Neural crest cell (in vitro differentiated cells): ENCODE measurements at regions not wholly inside any gene's neighbourhood (a gene's known extent, or its start where the extent isn't known, plus 50 kb on each side); places are given as distances from the start of the nearest gene placed in this dataset.

Experiments used
- DNase-seq: peaks from one replicate; pipeline ENCODE4 v3.0.0; 2021; ENCODE audit warnings: low read depth, mixed read lengths, low spot score
- H3K27ac Mint-ChIP-seq: one replicate; pipeline ENCODE4 v1.8.0; 2021; ENCODE audit warnings: mild to moderate bottlenecking, mixed read lengths; ENCODE audit not compliant: unreplicated experiment
- H3K27me3 Mint-ChIP-seq: 2 replicates; pipeline ENCODE4 v1.8.0; 2021; ENCODE audit warnings: low read depth, mild to moderate bottlenecking, mixed read lengths
- H3K36me3 Mint-ChIP-seq: 2 replicates; pipeline ENCODE4 v1.8.0; 2021; ENCODE audit warnings: low read depth, mild to moderate bottlenecking, mixed read lengths
- H3K4me1 Mint-ChIP-seq: 2 replicates; pipeline ENCODE4 v1.8.0; 2021; ENCODE audit warnings: mixed read lengths
- H3K4me3 Mint-ChIP-seq: one replicate; pipeline ENCODE4 v1.8.0; 2021; ENCODE audit warnings: mild to moderate bottlenecking, mixed read lengths
- H3K9me3 Mint-ChIP-seq: 2 replicates; pipeline ENCODE4 v1.8.0; 2021; ENCODE audit warnings: mixed read lengths
- TF ChIP-seq, protein P1 (sequence below): fragments of 200-600 bp; sonication (generic); conservative IDR thresholded peaks from 2 replicates; pipeline ENCODE4 v1.5.0; 2021; ENCODE audit warnings: antibody characterized with exemption, mild to moderate bottlenecking

DNA sequence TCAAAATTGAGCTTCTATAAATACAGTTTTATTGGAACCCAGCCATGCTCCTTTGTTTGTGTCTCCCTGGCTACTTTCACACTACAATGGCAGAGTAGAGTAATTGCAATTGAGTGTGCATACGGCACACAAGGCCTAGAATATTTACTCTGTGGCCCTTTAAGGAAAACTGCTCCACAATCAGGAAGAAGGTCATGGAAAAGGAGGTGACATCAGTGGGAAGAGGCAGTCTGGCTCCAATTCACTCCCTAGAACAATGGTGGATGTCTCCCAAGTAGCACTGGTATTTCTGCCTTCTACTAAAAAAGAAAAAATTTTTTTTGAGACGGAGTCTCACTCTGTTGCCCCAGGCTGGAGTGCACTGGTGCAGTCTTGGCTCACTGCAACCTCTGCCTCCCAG is 51.3 kb downstream of the KRTAP19-8 start:
- TF ChIP-seq, protein P1, sequence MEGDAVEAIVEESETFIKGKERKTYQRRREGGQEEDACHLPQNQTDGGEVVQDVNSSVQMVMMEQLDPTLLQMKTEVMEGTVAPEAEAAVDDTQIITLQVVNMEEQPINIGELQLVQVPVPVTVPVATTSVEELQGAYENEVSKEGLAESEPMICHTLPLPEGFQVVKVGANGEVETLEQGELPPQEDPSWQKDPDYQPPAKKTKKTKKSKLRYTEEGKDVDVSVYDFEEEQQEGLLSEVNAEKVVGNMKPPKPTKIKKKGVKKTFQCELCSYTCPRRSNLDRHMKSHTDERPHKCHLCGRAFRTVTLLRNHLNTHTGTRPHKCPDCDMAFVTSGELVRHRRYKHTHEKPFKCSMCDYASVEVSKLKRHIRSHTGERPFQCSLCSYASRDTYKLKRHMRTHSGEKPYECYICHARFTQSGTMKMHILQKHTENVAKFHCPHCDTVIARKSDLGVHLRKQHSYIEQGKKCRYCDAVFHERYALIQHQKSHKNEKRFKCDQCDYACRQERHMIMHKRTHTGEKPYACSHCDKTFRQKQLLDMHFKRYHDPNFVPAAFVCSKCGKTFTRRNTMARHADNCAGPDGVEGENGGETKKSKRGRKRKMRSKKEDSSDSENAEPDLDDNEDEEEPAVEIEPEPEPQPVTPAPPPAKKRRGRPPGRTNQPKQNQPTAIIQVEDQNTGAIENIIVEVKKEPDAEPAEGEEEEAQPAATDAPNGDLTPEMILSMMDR, result no peak
- no peaks in the 10 kb centered on the region for H3K4me1 Mint-ChIP-seq
- H3K27me3 Mint-ChIP-seq, result no peaks in the 10 kb centered on the region
- no peak overlapping the region for H3K27ac Mint-ChIP-seq
- H3K36me3 Mint-ChIP-seq, result no peaks in the 10 kb centered on the region
- H3K9me3 Mint-ChIP-seq, result no peaks in the 10 kb centered on the region
- H3K4me3 Mint-ChIP-seq, result no peak overlapping the region
- no peak for DNase-seq

DNA sequence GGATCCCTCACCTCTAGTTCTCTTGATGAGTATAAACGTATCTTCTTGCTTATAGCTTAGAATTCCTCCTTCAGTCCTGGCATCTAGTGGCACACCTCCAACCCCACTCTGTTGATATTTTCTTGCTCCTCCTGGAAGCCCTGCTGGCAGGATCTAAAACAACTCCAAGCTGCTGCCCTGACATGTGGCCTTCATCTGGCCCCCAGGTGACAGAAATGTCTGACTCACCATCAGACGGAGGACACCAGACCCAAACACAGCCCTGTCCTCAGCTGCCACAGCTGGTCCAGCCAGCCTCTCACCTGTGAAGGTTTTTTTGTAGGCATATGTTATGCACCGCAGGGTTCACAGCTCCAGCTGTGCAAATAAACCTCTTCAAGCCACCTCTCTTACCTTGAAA is 53.4 kb downstream of the KRTAP19-8 start:
- no peaks in the 10 kb centered on the region for H3K27me3 Mint-ChIP-seq
- no peaks in the 10 kb centered on the region for H3K9me3 Mint-ChIP-seq
- H3K4me3 Mint-ChIP-seq, result no peak overlapping the region
- no peak overlapping the region for H3K27ac Mint-ChIP-seq
- DNase-seq, result no peak
- no peaks in the 10 kb centered on the region for H3K36me3 Mint-ChIP-seq
- TF ChIP-seq, protein P1, result no peak
- H3K4me1 Mint-ChIP-seq, result no peaks in the 10 kb centered on the region

DNA sequence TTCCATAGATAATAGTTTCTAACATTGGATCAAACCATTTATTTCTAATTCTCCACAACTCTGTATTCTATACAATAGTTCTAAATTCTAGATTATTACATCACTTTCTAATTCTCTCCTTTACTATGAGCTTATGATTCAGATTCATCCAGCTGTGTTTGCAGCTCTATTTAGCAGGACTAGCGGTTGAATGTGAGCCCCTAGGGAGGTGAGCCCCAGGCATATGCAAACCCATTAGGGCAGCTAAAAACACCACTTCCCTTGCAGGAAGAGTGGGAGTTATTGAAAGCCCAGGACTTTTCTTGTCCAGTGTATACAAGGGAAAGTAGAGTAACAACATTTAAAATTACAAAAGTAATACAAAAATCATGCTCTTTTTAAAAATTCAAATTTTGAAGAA is 56.9 kb downstream of the KRTAP19-8 start:
- Mint-ChIP-seq H3K4me1 (no peaks in the 10 kb centered on the region), H3K4me3 (no peak overlapping the region), H3K27me3 (no peaks in the 10 kb centered on the region), H3K27ac (no peak overlapping the region), H3K36me3 (no peaks in the 10 kb centered on the region), H3K9me3 (no peaks in the 10 kb centered on the region)
- TF ChIP-seq, protein P1, result no peak
- no peak for DNase-seq

DNA sequence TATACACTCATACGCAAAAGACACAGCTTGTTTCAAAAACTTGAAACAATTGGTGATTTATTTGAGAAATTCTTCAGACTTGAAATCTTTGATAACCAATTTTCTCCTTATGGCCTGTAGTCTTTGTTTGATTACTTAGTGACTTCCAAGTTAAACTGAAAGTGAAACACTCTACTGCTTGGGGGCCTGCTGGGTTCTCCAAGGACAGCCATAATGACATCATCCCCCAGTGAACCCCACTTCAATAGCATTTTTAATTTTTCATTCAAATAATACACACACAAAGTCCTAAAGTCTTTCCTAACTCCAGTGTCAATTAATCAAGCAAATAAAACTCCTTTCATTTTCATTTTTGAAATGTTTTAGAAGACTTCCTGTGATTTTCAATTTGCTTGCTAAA is 59.2 kb downstream of the KRTAP19-8 start:
- DNase-seq, result no peak
- H3K9me3 Mint-ChIP-seq, result no peaks in the 10 kb centered on the region
- H3K4me3 Mint-ChIP-seq, result no peak overlapping the region
- no peaks in the 10 kb centered on the region for H3K4me1 Mint-ChIP-seq
- TF ChIP-seq, protein P1, result no peak
- no peak overlapping the region for H3K27ac Mint-ChIP-seq
- H3K27me3 Mint-ChIP-seq, result no peaks in the 10 kb centered on the region
- H3K36me3 Mint-ChIP-seq, result no peaks in the 10 kb centered on the region

DNA sequence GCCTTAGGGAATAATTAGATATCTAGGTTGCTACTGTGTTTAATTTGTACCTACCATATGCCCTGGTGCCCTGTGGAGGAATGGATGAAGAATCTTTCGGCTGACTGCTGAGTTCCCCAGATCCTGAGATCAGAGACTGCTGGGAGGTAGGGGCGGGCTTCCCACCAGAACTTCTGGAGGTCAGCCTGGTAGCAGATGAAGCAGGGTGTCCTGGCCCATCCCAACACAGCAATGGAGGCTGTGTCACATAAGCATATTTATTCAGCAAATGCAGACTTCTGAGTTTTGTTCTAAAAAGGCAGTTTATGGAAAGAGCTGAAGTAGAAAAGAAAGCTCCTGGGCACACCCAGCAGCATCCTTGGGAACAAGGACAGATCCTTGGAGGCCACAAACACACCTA is 74.0 kb downstream of the KRTAP19-8 start:
- Mint-ChIP-seq H3K36me3 (no peaks in the 10 kb centered on the region), H3K4me3 (no peak overlapping the region), H3K9me3 (no peaks in the 10 kb centered on the region), H3K27ac (no peak overlapping the region), H3K27me3 (no peaks in the 10 kb centered on the region), H3K4me1 (no peaks in the 10 kb centered on the region)
- TF ChIP-seq, protein P1, result no peak
- DNase-seq, result no peak

DNA sequence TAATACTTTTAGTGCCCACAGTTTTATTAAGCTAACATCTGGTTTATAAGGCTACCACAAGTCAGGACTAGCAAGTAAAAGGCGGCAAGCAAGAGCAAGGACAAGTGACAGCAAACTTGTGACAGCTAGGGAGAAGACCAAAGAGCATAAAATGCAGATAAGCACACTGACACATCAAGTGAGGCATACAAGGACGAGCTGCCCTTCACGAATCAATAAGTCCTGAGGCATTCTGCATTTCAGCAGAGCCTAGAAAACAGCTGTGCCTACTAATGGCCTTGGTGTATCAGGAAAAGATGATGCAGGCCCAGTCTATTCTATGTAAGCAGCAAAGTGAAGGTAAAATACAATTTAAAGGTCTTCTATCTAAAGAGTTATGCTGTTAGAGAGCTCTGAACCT is 74.8 kb downstream of the KRTAP19-8 start:
- TF ChIP-seq, protein P1, result no peak
- Mint-ChIP-seq H3K9me3 (no peaks in the 10 kb centered on the region), H3K27me3 (no peaks in the 10 kb centered on the region), H3K27ac (no peak overlapping the region), H3K4me3 (no peak overlapping the region), H3K4me1 (no peaks in the 10 kb centered on the region), H3K36me3 (no peaks in the 10 kb centered on the region)
- no peak for DNase-seq
